GM19025 (cell line): ENCODE measurements at regions not wholly inside any gene's neighbourhood (a gene's known extent, or its start where the extent isn't known, plus 50 kb on each side); places are given as distances from the start of the nearest gene placed in this dataset.
"Not testable (repeated sequence)": the region's sequence is repeated elsewhere in the genome, so short reads cannot be mapped to it uniquely, and the experiment has no call there.

Experiments
- ATAC-seq: cut with Tn5 transposase; IDR thresholded peaks from one replicate; pipeline ENCODE4 v1.9.1; 2021; ENCODE audit warnings: mild to moderate bottlenecking, low read depth, moderate library complexity; ENCODE audit not compliant: unreplicated experiment

DNA sequence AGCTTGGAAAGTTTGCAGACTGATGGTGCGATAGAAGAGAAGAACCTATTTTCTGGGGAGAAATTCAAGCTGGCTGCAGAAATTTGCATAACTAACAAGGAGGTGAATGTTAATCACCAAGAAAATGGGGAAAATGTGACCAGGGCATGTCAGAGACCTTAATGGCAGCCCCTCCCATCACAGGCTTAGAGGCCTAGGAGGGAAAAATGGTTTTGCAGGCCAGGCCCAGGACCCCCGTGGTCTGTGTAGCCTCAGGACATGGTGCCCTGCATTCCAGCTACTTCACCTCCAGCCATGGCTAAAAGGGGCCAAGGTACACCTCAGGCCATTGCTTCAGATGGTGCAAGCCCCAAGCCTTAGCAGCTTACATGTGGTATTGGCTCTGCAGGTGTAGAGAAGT is 207.1 kb upstream of the CXorf66 start:
- no peak for ATAC-seq

DNA sequence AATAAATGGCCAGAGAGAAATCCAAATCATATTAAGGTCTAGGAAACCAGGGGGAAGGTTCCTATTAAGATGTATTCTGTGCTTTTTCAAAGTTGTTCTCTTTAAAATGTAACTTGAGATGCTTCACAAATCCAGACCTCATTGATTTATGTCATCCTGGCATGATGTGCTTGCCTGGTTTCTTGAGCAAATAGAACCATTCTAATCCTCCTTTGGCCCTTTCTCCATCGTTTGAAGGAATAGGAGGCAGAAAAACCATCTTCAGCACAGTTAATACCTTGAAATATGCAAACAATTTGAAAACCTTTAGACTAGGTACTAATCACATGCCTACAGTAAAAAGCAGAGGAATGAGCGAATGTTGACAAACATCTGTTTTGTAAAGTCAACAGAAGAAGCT is 202.2 kb upstream of the CXorf66 start:
- no peak for ATAC-seq

DNA sequence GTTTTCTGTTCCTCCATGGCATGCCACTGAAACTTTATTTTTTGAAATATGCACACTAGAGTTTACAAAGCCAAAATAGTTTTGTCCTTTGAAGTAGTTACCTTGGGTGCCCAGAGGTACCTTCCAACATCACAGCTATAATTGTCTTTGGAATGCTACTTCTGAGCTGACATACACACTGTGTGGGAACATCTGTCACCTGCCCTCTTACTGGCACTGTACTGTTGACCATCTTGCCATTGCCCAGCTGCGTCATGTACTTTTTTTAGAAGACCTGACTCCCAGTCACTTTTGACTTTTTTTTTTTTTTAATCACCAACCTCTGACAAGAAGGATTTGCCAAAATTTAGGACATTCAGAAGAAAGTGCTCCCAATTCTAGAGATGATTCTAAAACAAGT is 200.5 kb upstream of the CXorf66 start:
- no peak for ATAC-seq

DNA sequence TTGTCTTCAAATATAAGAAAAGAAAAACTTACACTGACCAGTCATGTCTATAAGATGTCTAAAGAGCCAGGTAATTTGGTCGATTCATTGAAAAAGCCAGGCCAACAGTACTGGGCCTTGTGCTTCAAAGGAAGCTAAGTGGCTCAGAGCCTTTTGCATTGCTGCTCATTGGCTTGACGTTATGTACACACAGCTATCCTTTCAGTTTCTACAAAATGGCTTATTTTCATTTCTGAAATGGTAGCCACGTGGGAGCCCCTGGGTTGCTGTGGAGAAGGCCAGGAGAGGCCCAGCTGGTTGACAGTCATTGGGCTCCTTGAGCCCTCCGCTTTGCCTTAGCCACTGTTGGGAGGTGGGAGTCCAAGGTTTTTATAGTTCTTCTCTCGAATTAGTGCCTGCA is 199.1 kb upstream of the CXorf66 start:
- ATAC-seq: no peak

DNA sequence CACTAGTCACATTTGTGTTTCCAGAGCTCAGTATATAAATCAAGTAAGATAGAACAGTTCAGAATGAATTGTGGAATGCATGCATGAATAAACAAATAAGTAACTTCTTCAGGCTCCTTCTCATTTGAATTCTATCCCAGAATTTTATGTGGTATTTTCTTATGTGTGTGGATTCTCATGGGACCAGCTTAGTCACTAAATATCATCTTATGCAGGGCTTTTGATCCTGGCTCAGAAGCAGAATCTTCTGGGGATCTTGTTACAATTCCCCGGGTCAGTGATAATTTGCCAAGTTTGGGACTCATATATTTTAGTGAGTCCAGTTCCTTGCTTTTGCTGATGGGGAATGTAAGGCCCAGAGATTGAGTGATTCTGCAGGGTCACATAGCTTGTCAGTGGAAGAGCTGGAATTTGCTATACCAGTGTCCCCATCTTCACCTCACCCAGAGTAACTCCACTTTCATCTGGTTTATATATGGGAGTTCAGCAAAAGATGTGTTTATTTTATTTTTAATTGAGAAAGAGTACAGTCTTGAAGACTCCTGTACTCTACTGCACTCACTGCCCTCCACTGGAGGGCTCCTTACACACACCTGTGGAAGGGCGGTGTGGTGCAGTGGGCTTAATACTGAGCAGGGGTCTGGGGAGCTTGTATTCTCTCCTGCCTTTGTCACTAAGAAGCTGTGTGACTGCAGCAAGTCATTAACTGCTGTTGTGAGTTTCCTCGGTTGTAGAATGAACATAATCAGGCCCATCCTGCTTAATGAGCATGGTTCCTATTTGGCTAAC is 198.2 kb upstream of the CXorf66 start:
- ATAC-seq: no peak

DNA sequence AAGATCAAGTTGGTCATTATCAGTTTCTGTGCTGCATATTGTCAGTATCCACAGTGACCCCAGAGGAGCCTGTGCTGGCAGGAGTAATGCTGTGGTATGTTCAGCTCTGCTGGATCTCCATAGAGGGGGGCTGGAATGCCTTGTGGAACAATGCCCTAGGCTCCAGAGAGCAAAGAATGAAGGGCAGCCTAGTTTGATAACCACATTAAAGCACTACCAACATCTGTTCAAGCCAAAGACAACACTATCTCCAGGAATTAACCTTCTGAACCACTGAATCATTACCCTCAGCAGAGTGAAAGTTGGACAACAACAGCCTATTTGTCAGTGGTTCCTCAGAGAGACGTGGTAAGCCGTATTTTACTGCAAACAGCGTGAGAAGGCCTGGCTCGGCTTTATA is 192.3 kb upstream of the CXorf66 start:
- no peak for ATAC-seq

DNA sequence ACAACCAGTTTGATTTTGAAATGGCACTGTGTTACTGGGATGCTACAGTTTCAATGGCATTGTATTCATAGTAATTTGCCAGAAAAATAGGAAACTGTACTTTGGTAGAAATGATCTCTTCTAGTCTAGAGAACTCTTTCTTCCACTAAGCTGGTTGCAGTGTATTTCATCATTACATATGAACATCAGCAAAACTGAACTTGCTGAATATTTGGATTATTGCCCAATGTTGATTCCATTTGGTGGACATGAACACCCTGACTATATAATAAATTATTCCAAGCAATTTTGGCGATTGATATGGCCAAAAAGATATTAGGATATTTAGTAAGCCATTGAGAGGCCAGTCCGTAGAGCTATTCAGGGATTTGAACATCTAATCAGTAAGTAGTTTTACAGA is 191.8 kb upstream of the CXorf66 start:
- no peak for ATAC-seq

DNA sequence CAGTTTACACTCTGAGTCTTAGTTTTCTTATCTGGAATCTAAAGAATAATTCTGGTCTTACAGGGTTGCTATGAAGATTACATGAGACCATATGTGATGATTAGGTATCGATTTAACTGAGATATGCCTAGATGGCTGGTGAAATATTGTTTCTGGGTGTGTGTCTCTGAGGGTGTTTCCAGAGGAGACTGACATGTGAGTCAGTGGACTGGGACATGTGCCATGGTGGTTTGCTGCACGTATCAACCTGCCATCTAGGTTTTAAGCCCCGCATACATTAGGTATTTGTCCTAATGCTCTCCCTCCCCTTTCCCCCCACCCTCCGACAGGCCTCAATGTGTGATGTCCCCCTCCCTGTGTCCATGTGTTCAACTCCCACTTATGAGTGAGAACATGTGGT is 186.0 kb upstream of the CXorf66 start:
- no peak for ATAC-seq

DNA sequence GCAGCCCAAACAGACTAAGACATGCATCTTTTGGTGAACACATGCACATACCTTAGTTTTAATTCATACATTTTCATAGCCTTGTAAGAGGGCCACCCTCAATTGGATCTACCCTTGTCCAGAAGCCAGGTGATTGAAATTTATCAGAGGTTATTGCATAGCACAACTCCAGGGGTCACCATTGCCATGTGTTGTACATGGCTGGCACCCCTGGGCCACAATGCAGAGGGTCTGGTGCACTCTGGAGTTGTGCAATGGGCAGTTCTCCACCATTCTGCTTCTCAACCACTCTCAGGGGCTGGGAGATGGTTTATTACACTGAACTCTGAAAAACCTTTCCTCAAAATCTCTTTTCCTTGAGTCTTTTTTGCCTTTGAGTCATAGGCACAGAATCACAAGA is 184.4 kb upstream of the CXorf66 start:
- no peak for ATAC-seq

DNA sequence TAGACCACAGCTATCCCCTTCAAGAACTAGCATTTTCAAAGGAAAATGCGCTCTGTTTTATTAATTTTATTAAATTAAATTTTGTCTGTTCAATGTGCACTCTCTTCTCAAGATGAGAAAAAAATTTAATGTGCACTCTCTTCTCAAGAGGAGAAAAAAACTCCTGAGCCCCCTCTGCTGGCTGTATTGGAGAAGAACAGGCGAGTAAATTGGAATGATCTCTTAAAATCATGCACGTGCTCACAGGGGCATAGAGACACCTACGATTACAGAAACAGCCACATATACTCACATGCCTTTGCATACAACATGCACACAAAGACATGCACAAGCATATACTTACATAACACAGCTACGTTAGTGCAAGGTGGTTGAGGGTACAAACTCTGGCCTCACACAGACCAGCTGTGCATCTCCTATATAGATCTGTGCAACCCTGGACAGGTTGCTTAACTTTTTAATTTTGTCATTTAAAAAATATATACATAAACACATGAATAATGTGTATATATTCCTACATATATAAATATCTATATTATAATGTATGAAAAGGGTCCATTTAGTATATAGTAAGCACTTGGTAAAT is 176.2 kb upstream of the CXorf66 start:
- ATAC-seq: no peak

DNA sequence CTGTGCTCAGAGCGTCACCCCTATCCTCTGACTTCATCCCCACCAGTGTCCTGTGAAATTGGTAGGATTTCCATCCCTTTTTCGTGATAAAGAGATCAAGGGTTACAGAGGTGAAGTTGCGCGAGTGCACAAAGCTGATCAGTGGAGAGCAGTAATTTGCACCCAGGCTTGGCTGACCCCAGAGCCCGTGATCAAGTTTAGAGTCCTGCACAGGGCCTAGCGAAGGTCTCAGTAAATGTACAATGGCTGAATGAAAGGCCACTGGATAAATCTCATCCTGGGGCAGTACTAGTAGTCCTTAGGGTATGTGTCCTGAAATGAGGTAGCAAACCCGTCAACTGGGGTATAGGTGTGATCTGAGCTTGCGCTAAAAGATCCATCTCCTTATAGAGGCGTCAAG is 173.2 kb upstream of the CXorf66 start:
- not testable (repeated sequence) for ATAC-seq

DNA sequence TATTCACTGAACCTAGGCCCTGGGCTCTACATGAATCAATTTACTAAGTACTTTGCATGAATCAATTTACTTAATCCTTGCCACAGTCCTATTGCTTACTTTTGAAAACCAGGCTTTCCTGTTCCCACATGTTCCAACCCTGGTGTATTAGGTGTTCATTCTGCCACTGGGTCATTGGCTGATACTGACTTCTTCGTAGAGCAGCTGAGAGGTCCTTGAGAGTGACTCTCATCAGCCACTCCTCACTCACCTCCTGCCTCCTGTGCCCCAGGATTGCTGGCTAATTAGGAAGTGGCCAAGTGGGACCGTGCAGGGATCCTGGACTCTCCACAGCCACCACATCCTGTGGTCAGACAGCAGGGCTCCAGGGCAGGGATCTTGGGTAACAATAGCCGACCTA is 172.7 kb upstream of the CXorf66 start:
- ATAC-seq: not testable (repeated sequence)

DNA sequence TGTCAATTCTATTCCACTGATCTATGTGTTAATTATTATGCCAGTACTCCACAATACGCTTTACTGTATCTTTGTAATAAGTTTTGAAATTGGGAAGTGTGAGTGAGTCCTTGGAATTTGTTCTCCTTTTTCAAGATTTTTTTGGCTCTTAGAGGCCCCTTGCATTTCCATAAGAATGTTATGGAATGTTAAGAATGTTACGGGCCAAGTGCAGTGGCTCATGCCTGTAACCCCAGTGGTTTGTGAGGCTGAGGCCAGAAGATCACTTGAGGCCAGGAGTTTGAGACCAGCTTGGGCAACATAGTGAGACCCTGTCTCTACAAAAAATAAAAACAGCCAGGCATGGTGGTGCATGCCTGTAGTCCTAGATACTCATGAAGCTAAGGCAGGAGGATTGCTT is 167.6 kb upstream of the CXorf66 start:
- no peak for ATAC-seq

DNA sequence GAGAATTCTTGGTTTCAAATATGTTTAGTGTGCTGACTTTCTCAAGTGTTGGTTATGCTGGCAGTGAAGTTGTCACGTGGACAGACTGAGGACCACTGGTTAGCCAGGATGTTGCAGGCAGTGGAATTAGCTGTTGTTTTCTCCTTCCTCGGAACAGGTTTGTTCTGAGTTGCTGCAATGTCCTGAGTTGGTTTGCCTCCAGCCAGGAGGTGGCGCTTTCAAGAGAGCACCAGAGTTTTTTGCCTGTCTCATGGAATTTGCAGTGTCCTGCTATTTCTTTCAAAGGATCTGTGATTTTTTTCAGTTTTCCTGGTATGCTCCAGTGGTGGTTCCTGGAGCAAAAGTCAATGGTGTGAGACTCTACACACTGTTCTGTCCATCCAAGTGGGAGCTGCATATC is 158.1 kb upstream of the CXorf66 start:
- no peak for ATAC-seq

DNA sequence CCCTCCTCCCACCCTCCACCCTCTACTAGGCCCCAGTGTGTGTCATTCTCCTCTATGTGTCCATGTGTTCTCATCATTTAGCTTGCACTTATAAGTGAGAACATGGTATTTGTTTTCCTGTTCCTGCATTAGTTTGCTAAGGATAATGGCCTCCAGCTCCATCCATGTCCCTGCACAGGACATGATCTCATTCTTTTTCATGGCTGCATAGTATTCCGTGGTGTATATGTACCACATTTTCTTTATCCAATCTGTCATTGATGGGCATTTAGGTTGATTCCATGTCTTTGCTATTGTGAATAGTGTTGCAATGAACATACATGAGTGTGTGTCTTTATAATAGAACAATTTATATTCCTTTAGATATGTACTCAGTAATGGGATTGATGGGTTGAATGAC is 148.7 kb upstream of the CXorf66 start:
- not testable (repeated sequence) for ATAC-seq

DNA sequence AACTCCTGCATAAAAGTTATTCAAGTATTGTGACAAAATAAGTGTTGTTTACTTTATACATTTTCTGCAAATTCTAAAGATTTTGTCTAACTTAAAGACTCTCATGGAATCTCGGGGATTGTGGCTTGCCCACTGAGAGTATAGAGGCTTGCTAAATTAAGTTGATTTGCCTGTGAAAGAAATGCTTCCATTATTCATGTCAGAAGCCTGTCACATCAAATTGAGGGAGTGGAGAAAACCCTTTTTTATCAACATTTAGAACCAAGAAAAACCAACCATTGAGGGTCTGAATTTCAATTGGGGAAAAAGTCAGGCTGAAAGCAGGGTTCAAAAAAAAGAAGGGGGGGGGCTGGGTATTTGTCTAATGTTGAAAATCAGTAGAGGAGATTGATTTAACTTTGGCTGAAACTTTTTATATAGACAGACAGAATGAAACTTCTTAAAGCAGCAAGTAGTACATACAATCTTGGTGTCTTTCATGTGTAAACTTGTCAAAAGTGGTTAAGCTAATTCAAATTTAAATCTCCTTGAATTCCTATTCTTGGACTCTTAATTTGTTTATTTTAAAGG is 144.8 kb upstream of the CXorf66 start:
- ATAC-seq: no peak

DNA sequence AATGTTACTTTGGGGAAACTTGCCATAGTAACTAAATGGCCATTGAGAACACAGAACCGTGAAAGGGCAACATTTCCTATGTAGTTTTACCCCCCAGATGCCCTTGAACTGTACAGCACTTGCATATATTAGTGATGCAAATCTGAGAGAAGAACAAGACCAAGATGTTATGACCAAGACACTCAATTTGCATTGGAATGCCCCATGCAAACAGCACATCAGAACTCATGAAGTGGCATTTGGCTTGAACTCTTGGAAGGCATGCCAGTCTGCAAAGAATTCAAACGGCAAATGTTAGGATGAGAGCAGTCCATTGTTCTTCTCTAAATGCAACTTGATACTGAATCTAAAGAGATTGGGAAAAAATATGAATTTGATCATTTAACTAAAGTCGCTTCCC is 139.4 kb upstream of the CXorf66 start:
- ATAC-seq: no peak

DNA sequence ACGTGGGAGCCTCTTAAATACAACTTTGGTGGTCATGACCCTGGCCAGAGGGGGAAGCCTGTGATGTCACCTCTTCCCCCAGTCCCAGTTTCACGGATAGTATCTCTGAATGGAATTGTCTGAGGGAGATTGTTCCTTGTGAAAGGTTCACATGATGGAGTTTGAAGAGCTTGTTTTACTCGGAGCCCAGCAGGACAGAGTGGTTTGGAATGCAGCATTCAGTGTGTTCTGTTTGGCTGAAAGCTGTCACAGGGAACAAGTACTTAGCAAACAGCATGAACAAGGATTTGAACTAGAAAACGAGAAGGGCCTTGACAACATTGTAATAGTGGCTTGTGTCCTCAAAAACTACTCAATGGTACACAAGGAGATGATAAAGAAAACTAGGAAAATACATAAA is 133.9 kb upstream of the CXorf66 start:
- no peak for ATAC-seq

DNA sequence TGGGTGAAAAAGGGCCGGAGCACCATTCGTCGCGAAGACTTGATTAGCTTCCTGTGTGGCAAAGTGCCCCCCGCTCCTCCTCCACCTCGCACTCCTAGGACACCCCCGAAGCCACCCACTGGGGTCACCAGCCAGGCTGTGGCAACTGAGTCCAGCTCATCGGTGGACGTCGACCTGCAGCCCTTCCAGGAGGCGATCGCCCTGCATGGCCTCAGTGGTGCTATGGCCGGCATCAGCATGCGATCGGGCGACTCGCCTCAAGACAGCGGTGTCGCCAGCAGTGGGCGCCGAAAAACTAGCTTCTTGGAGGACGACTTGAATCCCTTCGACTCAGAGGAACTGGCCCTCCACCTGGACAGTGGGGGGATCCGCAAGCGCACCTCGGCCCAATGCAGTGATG is 126.8 kb upstream of the CXorf66 start:
- no peak for ATAC-seq

DNA sequence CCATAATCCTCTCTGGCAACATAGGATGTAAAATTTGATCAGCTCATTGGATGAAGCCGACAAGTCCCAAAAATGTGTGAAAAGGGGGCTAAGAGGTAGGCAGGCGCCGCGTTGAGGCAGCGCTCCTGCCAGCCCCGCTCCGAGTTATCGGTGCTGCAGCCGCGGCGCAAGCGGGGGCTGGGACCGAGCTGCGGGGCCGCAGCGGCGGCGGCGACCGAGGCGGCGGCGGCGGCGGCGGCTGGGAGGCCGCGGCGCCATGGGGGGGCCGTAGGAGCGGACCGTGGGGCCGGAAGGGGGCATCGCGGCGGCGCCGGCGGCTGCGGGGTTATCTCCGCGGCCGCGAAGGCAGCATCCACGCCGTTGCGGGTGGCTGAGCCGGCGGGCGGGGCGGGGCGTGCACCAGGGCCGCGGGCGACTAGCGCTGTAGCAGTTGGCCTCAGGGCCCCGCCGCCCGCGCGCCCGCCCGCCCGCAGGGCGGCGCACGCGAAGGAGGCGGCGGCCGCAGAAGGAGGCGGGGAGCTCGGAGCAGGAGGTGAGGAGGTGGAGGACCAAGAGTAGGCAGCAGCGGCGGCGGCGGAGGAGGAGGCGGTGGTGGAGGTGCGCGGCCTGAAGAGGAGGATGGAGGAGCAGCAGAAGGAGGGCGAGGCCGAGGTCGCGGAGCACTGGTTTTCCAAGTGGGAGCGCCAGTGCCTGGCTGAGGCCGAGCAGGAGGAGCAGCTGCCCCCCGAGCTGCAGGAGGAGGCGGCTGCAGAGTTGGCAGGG is 126.0 kb upstream of the CXorf66 start:
- peak; percentile 82 for ATAC-seq

DNA sequence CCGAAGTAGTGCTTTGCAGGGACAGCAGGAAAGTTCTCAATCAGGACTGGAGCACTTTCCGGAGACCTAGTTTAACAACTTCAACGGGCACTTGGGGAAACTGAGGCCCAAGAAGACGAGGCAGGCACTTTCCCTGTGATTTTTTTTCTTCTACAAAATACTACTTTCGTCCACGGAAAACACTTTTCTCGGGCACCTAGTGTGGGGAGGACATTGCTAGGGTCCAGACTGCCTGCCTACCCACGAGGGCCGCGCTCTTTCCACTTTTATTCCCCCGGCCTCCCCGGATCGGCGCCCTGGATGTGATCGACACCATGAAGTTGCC is 125.4 kb upstream of the CXorf66 start:
- no peak for ATAC-seq

DNA sequence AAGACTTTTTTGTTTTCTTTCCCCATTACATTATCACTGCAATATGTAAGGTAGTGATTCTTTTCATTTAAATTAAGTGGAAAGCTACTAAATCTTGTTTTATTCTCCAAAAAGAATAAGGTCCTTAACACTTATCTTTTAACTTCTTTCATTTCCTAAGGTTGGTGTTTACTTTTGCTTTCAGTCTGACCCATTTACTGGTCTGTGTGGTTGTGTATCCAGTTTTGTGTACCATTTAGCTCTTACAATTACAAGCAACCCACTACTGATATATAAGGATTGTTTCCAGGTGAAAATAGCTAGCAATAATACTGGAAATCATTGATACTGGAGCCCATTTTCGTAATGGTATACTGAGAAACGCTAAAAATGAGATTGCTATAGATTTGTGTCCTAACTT is 123.1 kb upstream of the CXorf66 start:
- no peak for ATAC-seq
